H9 (cell line): ENCODE measurements at regions not wholly inside any gene's neighbourhood (a gene's known extent, or its start where the extent isn't known, plus 50 kb on each side); places are given as distances from the start of the nearest gene placed in this dataset.

Experiments
- DNase-seq: peaks from one replicate; pipeline ENCODE4 v3.0.0-alpha.2; 2017
- H2AFZ ChIP-seq: one replicate; pipeline ENCODE4 v1.6.1; 2013; ENCODE audit warnings: mild to moderate bottlenecking, low read length, control low read depth, moderate library complexity
- H2AK5ac ChIP-seq: 2 replicates; pipeline ENCODE4 v1.6.1; 2013; ENCODE audit warnings: low read length, control low read depth, mixed read lengths; ENCODE audit not compliant: insufficient read length
- H2BK120ac ChIP-seq: one replicate; pipeline ENCODE4 v1.6.1; 2013; ENCODE audit warnings: low read depth, mild to moderate bottlenecking, low read length, control low read depth, inconsistent platforms; ENCODE audit not compliant: poor library complexity, severe bottlenecking
- H2BK12ac ChIP-seq: 2 replicates; pipeline ENCODE4 v1.6.1; 2013; ENCODE audit warnings: low read length, control low read depth, mixed read lengths, low read depth; ENCODE audit not compliant: insufficient read length
- H2BK15ac ChIP-seq: 2 replicates; pipeline ENCODE4 v1.6.1; 2013; ENCODE audit warnings: low read depth, low read length, control low read depth
- H2BK20ac ChIP-seq: one replicate; pipeline ENCODE4 v1.6.1; 2013; ENCODE audit warnings: low read depth, mild to moderate bottlenecking, low read length, control low read depth, inconsistent platforms; ENCODE audit not compliant: poor library complexity, severe bottlenecking
- H2BK5ac ChIP-seq: 2 replicates; pipeline ENCODE4 v1.6.1; 2013; ENCODE audit warnings: low read length, control low read depth, mixed read lengths; ENCODE audit not compliant: insufficient read length
- H3K14ac ChIP-seq: 2 replicates; pipeline ENCODE4 v1.6.1; 2013; ENCODE audit warnings: low read length, control low read depth; ENCODE audit not compliant: insufficient read depth
- H3K18ac ChIP-seq: 2 replicates; pipeline ENCODE4 v1.6.1; 2013; ENCODE audit warnings: low read depth, mild to moderate bottlenecking, mixed read lengths, low read length, control low read depth; ENCODE audit not compliant: insufficient read length
- H3K23ac ChIP-seq: 2 replicates; pipeline ENCODE4 v1.6.1; 2013; ENCODE audit warnings: low read length, control low read depth, mixed read lengths, low read depth; ENCODE audit not compliant: insufficient read length
- H3K23me2 ChIP-seq: 2 replicates; pipeline ENCODE4 v1.6.1; 2013; ENCODE audit warnings: low read depth, mild to moderate bottlenecking, mixed read lengths, low read length, control low read depth; ENCODE audit not compliant: insufficient read length, poor library complexity, severe bottlenecking
- H3K27ac ChIP-seq: 2 replicates; pipeline ENCODE4 v1.5.1; 2013; ENCODE audit warnings: low read length, control low read depth, mixed read lengths, low read depth; ENCODE audit not compliant: insufficient read length
- H3K27me3 ChIP-seq: 2 replicates; pipeline ENCODE4 v1.6.1; 2013; ENCODE audit warnings: low read length, control low read depth, inconsistent platforms; ENCODE audit not compliant: insufficient read depth
- H3K4ac ChIP-seq: 2 replicates; pipeline ENCODE4 v1.6.1; 2013; ENCODE audit warnings: low read depth, mild to moderate bottlenecking, control low read depth, inconsistent platforms, low read length, moderate library complexity
- H3K4me1 ChIP-seq: 2 replicates; pipeline ENCODE4 v1.6.1; 2013; ENCODE audit warnings: low read length, control low read depth, inconsistent platforms; ENCODE audit not compliant: insufficient read depth
- H3K4me2 ChIP-seq: 2 replicates; pipeline ENCODE4 v1.6.1; 2013; ENCODE audit warnings: low read length, control low read depth, mixed read lengths; ENCODE audit not compliant: insufficient read length, insufficient read depth
- H3K56ac ChIP-seq: 2 replicates; pipeline ENCODE4 v1.6.1; 2013; ENCODE audit warnings: low read depth, mild to moderate bottlenecking, mixed read lengths, low read length, control low read depth; ENCODE audit not compliant: insufficient read length
- H3K79me1 ChIP-seq: 2 replicates; pipeline ENCODE4 v1.6.1; 2013; ENCODE audit warnings: low read depth, mild to moderate bottlenecking, moderate library complexity, low read length, control low read depth, inconsistent platforms; ENCODE audit not compliant: insufficient read depth, poor library complexity, severe bottlenecking
- H3K79me2 ChIP-seq: 2 replicates; pipeline ENCODE4 v1.6.1; 2013; ENCODE audit warnings: low read length, control low read depth, inconsistent platforms; ENCODE audit not compliant: insufficient read depth
- H3K9ac ChIP-seq: 2 replicates; pipeline ENCODE4 v1.6.1; 2013; ENCODE audit warnings: low read length, control low read depth, mixed read lengths; ENCODE audit not compliant: insufficient read length; ENCODE audit errors: extremely low read depth
- H3K9me3 ChIP-seq: one replicate; pipeline ENCODE4 v1.6.1; 2013; ENCODE audit warnings: low read depth, low read length, inconsistent platforms; ENCODE audit not compliant: control insufficient read depth
- H3T11ph ChIP-seq: one replicate; pipeline ENCODE4 v1.6.1; 2013; ENCODE audit warnings: mild to moderate bottlenecking, low read length, control low read depth, inconsistent platforms
- H4K20me1 ChIP-seq: one replicate; pipeline ENCODE4 v1.6.1; 2013; ENCODE audit not compliant: control insufficient read depth, insufficient read length, insufficient read depth
- H4K5ac ChIP-seq: 2 replicates; pipeline ENCODE4 v1.6.1; 2013; ENCODE audit warnings: low read depth, mild to moderate bottlenecking, mixed read lengths, low read length, control low read depth; ENCODE audit not compliant: insufficient read length
- H4K8ac ChIP-seq: replicated peaks from 2 replicates; pipeline ENCODE4 v1.6.1; 2013; ENCODE audit warnings: low read length, control low read depth, mixed read lengths, low read depth; ENCODE audit not compliant: insufficient read length
- H4K91ac ChIP-seq: 2 replicates; pipeline ENCODE4 v1.6.1; 2013; ENCODE audit warnings: low read depth, mild to moderate bottlenecking, moderate library complexity, mixed read lengths, low read length, control low read depth; ENCODE audit not compliant: insufficient read length
- H3K27ac Mint-ChIP-seq, 3 experiments: 2 replicates in 2 of 3; 3 replicates in 1 of 3; pipeline ENCODE4 v1.8.0; 2020 to 2021; ENCODE audit warnings: mixed read lengths in 3 of 3, mild to moderate bottlenecking in 1 of 3, moderate library complexity in 1 of 3
- H3K27me3 Mint-ChIP-seq: 2 replicates; pipeline ENCODE4 v1.8.0; 2021; ENCODE audit warnings: low read depth, mild to moderate bottlenecking, moderate library complexity, mixed read lengths
- H3K36me3 Mint-ChIP-seq, 3 experiments: 2 replicates in 2 of 3; 3 replicates in 1 of 3; pipeline ENCODE4 v1.8.0; 2020 to 2021; ENCODE audit warnings: low read depth in 3 of 3, mixed read lengths in 3 of 3; ENCODE audit not compliant: insufficient read depth in 1 of 3
- H3K4me1 Mint-ChIP-seq, 2 experiments: 2 replicates each; pipeline ENCODE4 v1.8.0; 2020; ENCODE audit warnings: mixed read lengths in 2 of 2
- H3K4me3 Mint-ChIP-seq, 2 experiments: 2 replicates in 1 of 2; 3 replicates in 1 of 2; pipeline ENCODE4 v1.8.0; 2020 to 2021; ENCODE audit warnings: mild to moderate bottlenecking in 2 of 2, mixed read lengths in 2 of 2, moderate library complexity in 1 of 2
- H3K9me3 Mint-ChIP-seq, 2 experiments: 2 replicates in 1 of 2; 3 replicates in 1 of 2; pipeline ENCODE4 v1.8.0; 2020; ENCODE audit warnings: mild to moderate bottlenecking in 2 of 2, mixed read lengths in 2 of 2, moderate library complexity in 1 of 2
- WGBS: extraction: QIAGEN DNeasy Blood & Tissue Kit; methylation state at CpG from one replicate; pipeline ENCODE4 v1.1.7; 2013; ENCODE audit warnings: missing lambda C conversion rate, low lambda C conversion rate, mixed read lengths; ENCODE audit not compliant: insufficient read length; ENCODE audit errors: extremely low coverage; 5-methylcytosine and 5-hydroxymethylcytosine counted together
- TF ChIP-seq, protein P1 (sequence below): fragments of 200-600 bp; sonication (generic); conservative IDR thresholded peaks from 3 replicates; pipeline ENCODE4 v1.8.0; 2021; ENCODE audit warnings: antibody characterized with exemption, mild to moderate bottlenecking

DNA sequence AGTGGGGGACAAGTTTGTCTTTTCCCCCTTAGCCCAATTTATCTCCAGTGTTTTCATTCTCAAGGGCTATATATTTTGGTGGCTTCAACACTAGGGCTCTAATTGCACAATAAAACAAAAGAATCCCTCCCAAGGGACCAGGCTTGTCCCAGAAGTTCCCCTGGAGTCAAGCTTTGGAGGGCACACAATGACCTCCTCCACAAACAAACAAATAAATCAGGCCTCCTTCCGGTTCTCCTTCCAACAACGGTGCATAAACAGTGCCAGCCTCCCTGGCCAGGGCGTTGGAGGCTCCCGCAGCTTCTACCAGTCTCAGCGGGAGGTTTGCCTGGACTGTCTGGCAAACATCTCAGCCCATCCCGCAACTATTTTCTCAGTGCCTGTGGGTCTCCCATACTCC, 188.0 kb upstream of the FOXF1 start:
- Histone ChIP-seq H3K79me1 (no peaks in the 10 kb centered on the region), H3K4me2 (no peak overlapping the region), H2AK5ac (no peak overlapping the region), H3K14ac (no peak overlapping the region), H3K27ac (no peak overlapping the region), H3K27me3 (no peaks in the 10 kb centered on the region), H2BK5ac (no peak overlapping the region), H4K20me1 (no peaks in the 10 kb centered on the region), H3K9me3 (peaks cover 5% of the 10 kb centered on the region), H4K8ac (no peak overlapping the region), H4K91ac (no peak overlapping the region), H3K18ac (no peak overlapping the region), H2BK15ac (no peak overlapping the region), H2AFZ (no peak overlapping the region), H2BK120ac (no peak overlapping the region), H3K79me2 (no peaks in the 10 kb centered on the region), H3K9ac (no peak overlapping the region), H2BK12ac (no peak overlapping the region), H4K5ac (no peak overlapping the region), H3K4ac (no peak overlapping the region), H3K56ac (no peak overlapping the region), H2BK20ac (no peak overlapping the region), H3T11ph (no peak overlapping the region), H3K23ac (no peak overlapping the region), H3K4me1 (no peaks in the 10 kb centered on the region), H3K23me2 (no peaks in the 10 kb centered on the region)
- peaks cover 2 to 6% of the 10 kb centered on the region in 2 experiments; a peak in 2 of 5 replicates for H3K9me3 Mint-ChIP-seq
- no peaks in the 10 kb centered on the region for H3K4me1 Mint-ChIP-seq
- 0 out of 7 replicates have a peak, but pooled peaks cover 0 to 2% (median 0%) of the 10 kb centered on the region in 3 experiments for H3K36me3 Mint-ChIP-seq
- DNase-seq: no peak
- peak overlapping the region in 1 of 3 experiments; percentile 48; a peak in 1 of 7 replicates for H3K27ac Mint-ChIP-seq
- H3K4me3 Mint-ChIP-seq: no peak overlapping the region
- no CpG with 5 or more reads among the region's 6 CpGs for WGBS
- TF ChIP-seq, protein P1, sequence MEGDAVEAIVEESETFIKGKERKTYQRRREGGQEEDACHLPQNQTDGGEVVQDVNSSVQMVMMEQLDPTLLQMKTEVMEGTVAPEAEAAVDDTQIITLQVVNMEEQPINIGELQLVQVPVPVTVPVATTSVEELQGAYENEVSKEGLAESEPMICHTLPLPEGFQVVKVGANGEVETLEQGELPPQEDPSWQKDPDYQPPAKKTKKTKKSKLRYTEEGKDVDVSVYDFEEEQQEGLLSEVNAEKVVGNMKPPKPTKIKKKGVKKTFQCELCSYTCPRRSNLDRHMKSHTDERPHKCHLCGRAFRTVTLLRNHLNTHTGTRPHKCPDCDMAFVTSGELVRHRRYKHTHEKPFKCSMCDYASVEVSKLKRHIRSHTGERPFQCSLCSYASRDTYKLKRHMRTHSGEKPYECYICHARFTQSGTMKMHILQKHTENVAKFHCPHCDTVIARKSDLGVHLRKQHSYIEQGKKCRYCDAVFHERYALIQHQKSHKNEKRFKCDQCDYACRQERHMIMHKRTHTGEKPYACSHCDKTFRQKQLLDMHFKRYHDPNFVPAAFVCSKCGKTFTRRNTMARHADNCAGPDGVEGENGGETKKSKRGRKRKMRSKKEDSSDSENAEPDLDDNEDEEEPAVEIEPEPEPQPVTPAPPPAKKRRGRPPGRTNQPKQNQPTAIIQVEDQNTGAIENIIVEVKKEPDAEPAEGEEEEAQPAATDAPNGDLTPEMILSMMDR: no peak
- peaks cover 21% of the 10 kb centered on the region for H3K27me3 Mint-ChIP-seq
